ENCODE measurements at regions not wholly inside any gene's neighbourhood (a gene's known extent, or its start where the extent isn't known, plus 50 kb on each side); places are given as distances from the start of the nearest gene placed in this dataset.

DNA sequence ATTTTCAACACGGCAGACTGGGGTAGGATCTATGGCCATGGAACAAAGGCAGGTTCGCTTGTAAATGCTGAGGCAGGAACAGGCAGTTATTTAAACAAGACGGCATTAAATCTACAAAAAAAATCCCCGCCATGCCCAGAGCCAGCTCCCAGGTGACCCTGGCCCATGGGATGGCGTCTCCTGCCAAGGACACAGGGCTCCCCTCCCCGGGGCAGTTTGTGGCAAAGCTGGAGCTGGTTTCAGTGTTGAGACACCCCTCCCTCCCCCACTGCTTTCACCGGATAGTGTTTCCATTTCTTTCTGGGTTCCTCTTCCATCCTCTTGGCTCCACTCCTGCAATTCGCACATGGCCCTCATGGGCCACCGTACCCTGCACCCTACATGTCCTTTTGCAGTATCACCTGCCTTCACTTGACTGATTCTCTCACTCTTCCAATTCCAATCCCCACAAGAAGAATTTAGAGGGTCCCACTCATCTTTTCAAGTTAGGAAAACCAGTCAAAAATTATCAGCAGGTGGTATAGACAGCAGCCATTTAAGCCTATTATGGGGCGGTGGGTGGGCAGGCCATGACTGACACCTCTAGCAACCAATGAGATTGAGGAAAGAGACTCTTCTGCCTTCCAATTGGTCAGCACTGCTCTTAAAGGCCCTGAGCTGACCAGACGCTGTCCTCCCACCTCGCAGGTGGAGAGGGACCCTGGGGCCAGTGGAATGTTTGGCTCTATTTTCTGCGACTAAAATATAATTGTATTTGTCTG lies 52.0 kb downstream of the OLIG1 start:
- Histone ChIP-seq H3K27me3 (peaks cover 0 to 7% (median 3%) of the 10 kb centered on the region in 3 donors), H3K4me1 (no peaks in the 10 kb centered on the region), H3K27ac (no peak overlapping the region), H3K4me3 (no peak overlapping the region), H3K36me3 (no peaks in the 10 kb centered on the region), H3K9me3 (no peaks in the 10 kb centered on the region)
- TF ChIP-seq, protein P1, sequence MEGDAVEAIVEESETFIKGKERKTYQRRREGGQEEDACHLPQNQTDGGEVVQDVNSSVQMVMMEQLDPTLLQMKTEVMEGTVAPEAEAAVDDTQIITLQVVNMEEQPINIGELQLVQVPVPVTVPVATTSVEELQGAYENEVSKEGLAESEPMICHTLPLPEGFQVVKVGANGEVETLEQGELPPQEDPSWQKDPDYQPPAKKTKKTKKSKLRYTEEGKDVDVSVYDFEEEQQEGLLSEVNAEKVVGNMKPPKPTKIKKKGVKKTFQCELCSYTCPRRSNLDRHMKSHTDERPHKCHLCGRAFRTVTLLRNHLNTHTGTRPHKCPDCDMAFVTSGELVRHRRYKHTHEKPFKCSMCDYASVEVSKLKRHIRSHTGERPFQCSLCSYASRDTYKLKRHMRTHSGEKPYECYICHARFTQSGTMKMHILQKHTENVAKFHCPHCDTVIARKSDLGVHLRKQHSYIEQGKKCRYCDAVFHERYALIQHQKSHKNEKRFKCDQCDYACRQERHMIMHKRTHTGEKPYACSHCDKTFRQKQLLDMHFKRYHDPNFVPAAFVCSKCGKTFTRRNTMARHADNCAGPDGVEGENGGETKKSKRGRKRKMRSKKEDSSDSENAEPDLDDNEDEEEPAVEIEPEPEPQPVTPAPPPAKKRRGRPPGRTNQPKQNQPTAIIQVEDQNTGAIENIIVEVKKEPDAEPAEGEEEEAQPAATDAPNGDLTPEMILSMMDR (IDR thresholded peaks at IDR 0.05 in 4 of 5, conservative IDR thresholded peaks at IDR 0.05 in 1 of 5), result no peak
- TF ChIP-seq POLR2A (IDR thresholded peaks at IDR 0.05), result no peak
- in situ Hi-C loops (cut with MboI; ENCODE audit: low sequenced_read_pairs in 4 of 4), result loop anchor here in 2 of 4 donors (10.0 kb wide), 2 partner anchors 177 to 287 kb away; no protein-coding TSS in a partner anchor
- intact Hi-C loops (cut with DNase I; ENCODE audit: low total_unique reads), result no loop called here
- ATAC-seq, result no peak
- no peak for DNase-seq

DNA sequence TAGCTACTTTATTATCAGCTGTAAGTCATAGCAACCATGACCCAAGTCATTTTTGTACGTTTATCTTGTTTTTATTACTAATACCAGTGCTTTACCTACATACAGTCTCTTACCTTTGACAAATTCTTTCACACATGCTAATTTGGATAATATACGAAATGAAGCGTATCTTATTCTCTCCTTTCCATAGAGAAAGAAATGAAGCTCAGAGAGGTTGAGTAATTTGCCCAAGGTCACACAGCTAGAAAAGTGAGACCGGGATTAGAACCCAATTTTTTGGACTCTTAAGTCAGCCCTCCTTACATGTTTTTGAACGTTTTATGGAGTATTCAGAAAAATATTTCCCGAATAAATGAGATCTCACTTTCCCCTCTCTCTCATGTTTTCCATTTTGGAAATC lies 52.6 kb downstream of the OLIG1 start:
- Histone ChIP-seq H3K27me3 (peaks cover 0 to 3% (median 1%) of the 10 kb centered on the region in 3 donors), H3K4me3 (no peak overlapping the region), H3K36me3 (no peaks in the 10 kb centered on the region), H3K4me1 (no peaks in the 10 kb centered on the region), H3K27ac (no peak overlapping the region), H3K9me3 (no peaks in the 10 kb centered on the region)
- in situ Hi-C loops (cut with MboI; ENCODE audit: low sequenced_read_pairs in 4 of 4), result loop anchor here in 2 of 4 donors (10.0 kb wide), 2 partner anchors 178 to 288 kb away; no protein-coding TSS in a partner anchor
- intact Hi-C loops (cut with DNase I; ENCODE audit: low total_unique reads), result no loop called here
- ATAC-seq, result no peak
- TF ChIP-seq POLR2A (IDR thresholded peaks at IDR 0.05), result no peak
- TF ChIP-seq, protein P1 (IDR thresholded peaks at IDR 0.05 in 4 of 5, conservative IDR thresholded peaks at IDR 0.05 in 1 of 5), result no peak
- no peak for DNase-seq

DNA sequence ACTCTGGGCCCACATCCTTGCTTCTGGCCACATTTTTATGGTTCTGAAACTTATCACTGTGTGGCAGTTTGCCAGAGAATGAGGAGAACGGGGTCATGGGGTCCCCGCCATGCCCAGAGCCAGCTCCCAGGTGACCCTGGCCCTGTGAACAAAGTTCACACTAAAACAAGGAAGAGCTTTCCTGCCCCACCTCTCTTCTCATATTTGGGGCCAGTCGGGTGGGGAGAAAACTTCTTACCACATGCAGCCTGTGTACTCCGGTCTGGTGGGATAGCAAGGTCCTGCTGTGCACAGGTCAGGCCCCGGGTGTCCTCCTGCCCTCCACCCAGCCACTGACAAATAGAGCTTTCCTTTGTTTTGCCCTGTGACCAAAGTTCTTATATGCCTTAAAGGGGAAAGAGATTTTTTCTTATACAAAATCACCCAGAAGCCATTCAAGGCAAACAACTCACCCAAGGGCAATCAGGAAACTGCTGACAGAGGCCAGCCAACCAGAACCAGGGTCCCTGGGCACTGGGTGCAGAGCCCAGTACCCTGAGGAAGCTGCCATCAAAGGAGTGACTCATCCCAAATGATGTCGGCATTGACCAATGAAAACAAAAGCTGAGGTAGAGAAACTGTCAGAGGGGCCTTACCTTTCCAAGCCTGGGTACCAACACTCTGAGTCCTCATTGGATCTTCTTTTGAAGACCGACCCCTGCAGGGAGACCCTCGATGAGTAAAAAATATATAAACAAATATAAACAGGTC lies 53.6 kb downstream of the OLIG1 start:
- DNase-seq (no peak), ATAC-seq (no peak)
- TF ChIP-seq, protein P1 (IDR thresholded peaks at IDR 0.05 in 4 of 5, conservative IDR thresholded peaks at IDR 0.05 in 1 of 5), result no peak
- TF ChIP-seq POLR2A (IDR thresholded peaks at IDR 0.05), result no peak
- Histone ChIP-seq H3K4me1 (no peaks in the 10 kb centered on the region), H3K27ac (no peak overlapping the region), H3K27me3 (peaks cover 0 to under 1% (median 0%) of the 10 kb centered on the region in 3 donors), H3K36me3 (no peaks in the 10 kb centered on the region), H3K4me3 (no peak overlapping the region), H3K9me3 (no peaks in the 10 kb centered on the region)
- in situ Hi-C loops (cut with MboI; ENCODE audit: low sequenced_read_pairs in 4 of 4) (loop anchor here in 2 of 4 donors (10.0 kb wide), 2 partner anchors 179 to 289 kb away; no protein-coding TSS in a partner anchor), intact Hi-C loops (cut with DNase I; ENCODE audit: low total_unique reads) (no loop called here)

DNA sequence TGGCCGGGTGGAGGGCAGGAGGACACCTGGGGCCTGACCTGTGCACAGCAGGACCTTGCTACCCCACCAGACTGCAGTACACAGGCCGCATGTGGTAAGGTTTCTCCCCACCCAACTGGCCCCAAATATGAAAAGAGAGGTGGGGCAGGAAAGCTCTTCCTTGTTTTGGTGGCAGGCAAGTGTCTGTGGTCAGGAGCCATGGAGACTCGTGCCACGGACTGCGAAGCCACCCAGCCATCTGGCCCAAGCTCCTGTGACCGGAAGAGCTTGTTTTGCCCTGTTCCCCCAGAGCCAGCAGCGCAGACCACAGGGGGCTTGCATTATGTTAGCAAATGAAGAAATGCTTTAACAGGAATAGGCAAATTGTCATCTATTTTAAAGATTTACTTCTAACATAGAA lies 54.9 kb downstream of the OLIG1 start:
- Histone ChIP-seq H3K4me3 (no peak overlapping the region), H3K4me1 (no peaks in the 10 kb centered on the region), H3K27me3 (peaks cover under 1 to 8% (median 4%) of the 10 kb centered on the region in 3 donors), H3K27ac (no peak overlapping the region), H3K9me3 (no peaks in the 10 kb centered on the region), H3K36me3 (no peaks in the 10 kb centered on the region)
- ATAC-seq, result no peak
- no peak for TF ChIP-seq POLR2A (IDR thresholded peaks at IDR 0.05)
- TF ChIP-seq, protein P1 (IDR thresholded peaks at IDR 0.05 in 4 of 5, conservative IDR thresholded peaks at IDR 0.05 in 1 of 5), result no peak
- intact Hi-C loops (cut with DNase I; ENCODE audit: low total_unique reads) (loop anchor here (5.0 kb wide), 1 partner anchor 293 kb away; no protein-coding TSS in a partner anchor), in situ Hi-C loops (cut with MboI; ENCODE audit: low sequenced_read_pairs in 4 of 4) (loop anchor here (5.0 to 25.0 kb wide), 4 partner anchors 180 to 290 kb away; no protein-coding TSS in a partner anchor)
- DNase-seq, result peak in 1 of 2 donors; percentile 20

Data from gastrocnemius medialis (tissue), 4 donors.